B cell (primary cell): ENCODE measurements at regions not wholly inside any gene's neighbourhood (a gene's known extent, or its start where the extent isn't known, plus 50 kb on each side); places are given as distances from the start of the nearest gene placed in this dataset.

Experiments
- ATAC-seq: fragments of 200-7000 bp; cut with Tn5 transposase; one replicate; pipeline ENCODE4 v1.10.0; 2021; ENCODE audit warnings: low read depth, mild to moderate bottlenecking, moderate number of reproducible peaks, moderate library complexity
- CTCF ChIA-PET: fragments of 350-600 bp; sonication (Branson Sonifier 250); formaldehyde crosslinking; loops from one replicate; lab custom pipeline; 2021; ENCODE audit warnings: antibody characterized with exemption, inconsistent platforms; lab: Charles Lee
- POLR2A ChIA-PET: fragments of 350-600 bp; sonication (Branson Sonifier 250); formaldehyde crosslinking; loops from one replicate; lab custom pipeline; 2021; ENCODE audit warnings: antibody characterized with exemption; lab: Charles Lee
- DNase-seq: peaks from one replicate; pipeline ENCODE4 v3.0.0; 2013
- H2AFZ ChIP-seq: 2 replicates; pipeline ENCODE4 v1.6.1; 2012; ENCODE audit warnings: mild to moderate bottlenecking, low read depth, low read length; ENCODE audit not compliant: insufficient read depth, poor library complexity, severe bottlenecking
- H3K27ac ChIP-seq, 2 donors: 1 replicate in 1 of 2; 2 replicates in 1 of 2; pipeline ENCODE4 v1.5.1; 2012 to 2013; ENCODE audit warnings: low read length in 2 of 2, mild to moderate bottlenecking in 2 of 2, moderate library complexity in 1 of 2
- H3K27me3 ChIP-seq, 4 experiments: fragments of 200-600 bp in 1 of 4; sonication (generic) in 1 of 4; replicated peaks in 1 of 4; 1 replicate in 2 of 4; 2 replicates in 2 of 4; pipeline versions ENCODE4 v1.6.1 to v1.7.0; 2013 to 2016; ENCODE audit warnings: low read length in 3 of 4, mild to moderate bottlenecking in 2 of 4, mixed read lengths in 1 of 4, moderate library complexity in 1 of 4; ENCODE audit not compliant: insufficient read depth in 4 of 4, control insufficient read depth in 3 of 4; ENCODE audit errors: control extremely low read depth in 1 of 4
- H3K36me3 ChIP-seq, 2 experiments: replicated peaks in 1 of 2; 1 replicate in 1 of 2; 2 replicates in 1 of 2; pipeline versions ENCODE4 v1.6.1 to v1.7.1; 2013; ENCODE audit warnings: low read length in 1 of 2; ENCODE audit not compliant: insufficient read depth in 2 of 2, control insufficient read depth in 1 of 2; ENCODE audit errors: control extremely low read depth in 1 of 2, extremely low read depth in 1 of 2
- H3K4me1 ChIP-seq, 2 donors: fragments of 200-600 bp in 1 of 2; sonication (generic) in 1 of 2; 1 replicate in 1 of 2; 2 replicates in 1 of 2; pipeline versions ENCODE4 v1.5.1 to v1.6.1; 2013 to 2017; ENCODE audit warnings: low read length in 2 of 2; ENCODE audit not compliant: control insufficient read depth in 2 of 2, insufficient read depth in 2 of 2
- H3K4me2 ChIP-seq: replicated peaks from 2 replicates; pipeline ENCODE3; 2012; ENCODE audit warnings: mild to moderate bottlenecking, low read depth, low read length; ENCODE audit not compliant: poor library complexity, severe bottlenecking
- H3K4me3 ChIP-seq, 5 experiments: fragments of 200-600 bp in 1 of 5; sonication (generic) in 1 of 5; 1 replicate in 3 of 5; 2 replicates in 2 of 5; pipeline versions ENCODE4 v1.5.1 to v1.7.0; 2011 to 2016; ENCODE audit warnings: low read length in 4 of 5, mild to moderate bottlenecking in 4 of 5, low read depth in 2 of 5, control low read depth in 1 of 5, moderate library complexity in 1 of 5; ENCODE audit not compliant: insufficient read depth in 1 of 5; ENCODE audit errors: control extremely low read depth in 1 of 5, extremely low read depth in 1 of 5
- H3K79me2 ChIP-seq: fragments of 200-600 bp; sonication (generic); one replicate; pipeline ENCODE4 v1.6.0; 2016; ENCODE audit warnings: low read length; ENCODE audit not compliant: control insufficient read depth, insufficient read depth
- H3K9ac ChIP-seq: fragments of 200-600 bp; sonication (generic); 2 replicates; pipeline ENCODE4 v1.6.1; 2017; ENCODE audit warnings: mild to moderate bottlenecking, low read length, moderate library complexity
- H3K9me3 ChIP-seq, 3 donors: one replicate each; pipeline versions ENCODE4 v1.6.1 to v1.7.1; 2013; ENCODE audit warnings: low read length in 2 of 3; ENCODE audit not compliant: control insufficient read depth in 2 of 3, insufficient read depth in 1 of 3; ENCODE audit errors: control extremely low read depth in 1 of 3
- H4K20me1 ChIP-seq: 2 replicates; pipeline ENCODE4 v1.6.0; 2012; ENCODE audit warnings: mild to moderate bottlenecking, low read length; ENCODE audit not compliant: insufficient read depth, control insufficient read depth, poor library complexity, severe bottlenecking
- H3K27ac Mint-ChIP-seq: one replicate; pipeline ENCODE4 v1.8.0; 2021; ENCODE audit warnings: mixed read lengths
- H3K27me3 Mint-ChIP-seq: one replicate; pipeline ENCODE4 v1.8.0; 2021; ENCODE audit warnings: mixed read lengths
- H3K4me1 Mint-ChIP-seq: one replicate; pipeline ENCODE4 v1.8.0; 2021; ENCODE audit warnings: mixed read lengths
- H3K4me3 Mint-ChIP-seq: one replicate; pipeline ENCODE4 v1.8.0; 2021; ENCODE audit warnings: mixed read lengths
- H3K9me3 Mint-ChIP-seq: one replicate; pipeline ENCODE4 v1.8.0; 2022; ENCODE audit warnings: mixed read lengths; ENCODE audit not compliant: insufficient read depth
- CTCF ChIP-seq: fragments of 200-600 bp; IDR thresholded peaks from one replicate; pipeline ENCODE4 v1.8.0; 2022; ENCODE audit warnings: antibody characterized with exemption, mild to moderate bottlenecking
- EZH2 ChIP-seq: IDR thresholded peaks from 2 replicates; pipeline ENCODE4 v1.6.1; 2012; ENCODE audit warnings: borderline replicate concordance, low read depth, mild to moderate bottlenecking, moderate library complexity, low read length; ENCODE audit not compliant: insufficient read depth, poor library complexity, severe bottlenecking
- WGBS: methylation state at CpG from one replicate; pipeline ENCODE4 v1.1.5; 2013; ENCODE audit warnings: missing lambda C conversion rate; ENCODE audit not compliant: insufficient coverage; 5-methylcytosine and 5-hydroxymethylcytosine counted together
- intact Hi-C: fragments of 100-400 bp; cut with micrococcal nuclease; formaldehyde crosslinking; loops from one replicate; pipeline ENCODE4 v1.10.0; 2022

GRCh38 chr5:174185506-174185905, 140.0 kb downstream of the NSG2 start:
- no peak overlapping the region for H3K27ac Mint-ChIP-seq
- H3K9ac ChIP-seq = no peak overlapping the region
- H3K9me3 Mint-ChIP-seq = no peaks in the 10 kb centered on the region
- H3K4me3 Mint-ChIP-seq = no peak overlapping the region
- DNase-seq = no peak
- H4K20me1 ChIP-seq = no peaks in the 10 kb centered on the region
- H3K4me2 ChIP-seq = no peak overlapping the region
- no peaks in the 10 kb centered on the region for H3K79me2 ChIP-seq
- no peak overlapping the region for H3K27ac ChIP-seq
- POLR2A ChIA-PET = no interaction called here
- no peak overlapping the region for H3K4me3 ChIP-seq
- no peaks in the 10 kb centered on the region for H3K4me1 ChIP-seq
- no peak for ATAC-seq
- no peak overlapping the region for H2AFZ ChIP-seq
- CTCF ChIA-PET = no interaction called here
- intact Hi-C loops = no loop called here
- H3K27me3 Mint-ChIP-seq = peaks cover 4% of the 10 kb centered on the region
- no peaks in the 10 kb centered on the region for H3K4me1 Mint-ChIP-seq
- no peaks in the 10 kb centered on the region for H3K36me3 ChIP-seq
- H3K27me3 ChIP-seq = no peaks in the 10 kb centered on the region
- WGBS = 80% methylated on average over 3 of the region's 3 CpGs
- H3K9me3 ChIP-seq = peaks cover 0 to 4% (median 0%) of the 10 kb centered on the region in 3 donors
- no peak for TF ChIP-seq CTCF
- TF ChIP-seq EZH2 = no peak

GRCh38 chr5:174186096-174186695, 140.7 kb downstream of the NSG2 start:
- Histone ChIP-seq H3K27me3 (no peaks in the 10 kb centered on the region), H2AFZ (no peak overlapping the region), H3K9ac (no peak overlapping the region), H3K79me2 (no peaks in the 10 kb centered on the region), H3K36me3 (no peaks in the 10 kb centered on the region), H3K4me2 (no peak overlapping the region), H3K4me3 (no peak overlapping the region), H3K4me1 (no peaks in the 10 kb centered on the region), H4K20me1 (no peaks in the 10 kb centered on the region), H3K9me3 (peaks cover 0 to 4% (median 0%) of the 10 kb centered on the region in 3 donors), H3K27ac (no peak overlapping the region)
- CTCF ChIA-PET = no interaction called here
- Mint-ChIP-seq H3K4me1 (no peaks in the 10 kb centered on the region), H3K9me3 (no peaks in the 10 kb centered on the region), H3K27ac (no peak overlapping the region), H3K27me3 (peaks cover under 1% of the 10 kb centered on the region), H3K4me3 (no peak overlapping the region)
- no peak for TF ChIP-seq EZH2
- no peak for TF ChIP-seq CTCF
- intact Hi-C loops = no loop called here
- no peak for DNase-seq
- no peak for ATAC-seq
- 92% methylated on average over 7 of the region's 10 CpGs for WGBS
- POLR2A ChIA-PET = no interaction called here
